MM.1S (cell line): ENCODE measurements at regions not wholly inside any gene's neighbourhood (a gene's known extent, or its start where the extent isn't known, plus 50 kb on each side); places are given as distances from the start of the nearest gene placed in this dataset.

Experiments used
- DNase-seq: peaks from one replicate; pipeline ENCODE4 v3.0.0-alpha.2; 2015
- H2AFZ ChIP-seq: fragments of 300-600 bp; sonication (generic); 2 replicates; pipeline ENCODE4 v1.6.0; 2016; ENCODE audit warnings: antibody characterized with exemption, low read length
- H3F3A ChIP-seq: fragments of 300-600 bp; sonication (generic); 2 replicates; pipeline ENCODE4 v1.6.1; 2016; ENCODE audit warnings: mild to moderate bottlenecking, antibody characterized with exemption, low read length, moderate library complexity, mixed read lengths; ENCODE audit not compliant: insufficient read depth
- H3K27ac ChIP-seq: fragments of 300-600 bp; sonication (generic); 2 replicates; pipeline ENCODE4 v1.5.1; 2016; ENCODE audit warnings: mild to moderate bottlenecking, low read length
- H3K27me3 ChIP-seq: fragments of 300-600 bp; sonication (generic); replicated peaks from 2 replicates; pipeline ENCODE4 v1.6.0; 2016; ENCODE audit warnings: low read length; ENCODE audit not compliant: insufficient read depth
- H3K36me3 ChIP-seq: fragments of 300-600 bp; sonication (generic); replicated peaks from 2 replicates; pipeline ENCODE4 v1.6.1; 2016; ENCODE audit warnings: mild to moderate bottlenecking, low read length, mixed read lengths; ENCODE audit not compliant: insufficient read depth
- H3K4me1 ChIP-seq: fragments of 300-600 bp; sonication (generic); 2 replicates; pipeline ENCODE4 v1.6.1; 2016; ENCODE audit warnings: low read length, mixed read lengths
- H3K4me2 ChIP-seq: fragments of 300-600 bp; sonication (generic); 2 replicates; pipeline ENCODE4 v1.6.0; 2016; ENCODE audit warnings: low read depth, low read length
- H3K4me3 ChIP-seq: fragments of 300-600 bp; sonication (generic); 2 replicates; pipeline ENCODE4 v1.5.1; 2016; ENCODE audit warnings: low read length, mixed read lengths
- H3K79me2 ChIP-seq: fragments of 300-600 bp; sonication (generic); 2 replicates; pipeline ENCODE4 v1.6.1; 2016; ENCODE audit warnings: mixed run types, low read length, mixed read lengths
- H3K9ac ChIP-seq: fragments of 300-600 bp; sonication (generic); 2 replicates; pipeline ENCODE4 v1.6.1; 2016; ENCODE audit warnings: low read length, mixed read lengths
- H3K9me2 ChIP-seq: fragments of 300-600 bp; sonication (generic); replicated peaks from 2 replicates; pipeline ENCODE4 v1.6.1; 2016; ENCODE audit warnings: mild to moderate bottlenecking, low read length, mixed read lengths; ENCODE audit not compliant: insufficient read depth
- H3K9me3 ChIP-seq: fragments of 300-600 bp; sonication (generic); replicated peaks from 2 replicates; pipeline ENCODE4 v1.6.1; 2016; ENCODE audit warnings: mild to moderate bottlenecking, low read length, mixed read lengths; ENCODE audit not compliant: insufficient read depth
- H4K20me1 ChIP-seq: fragments of 300-600 bp; sonication (generic); 2 replicates; pipeline ENCODE4 v1.6.1; 2016; ENCODE audit warnings: mild to moderate bottlenecking, low read length, moderate library complexity, mixed read lengths; ENCODE audit not compliant: insufficient read depth
- EZH2 ChIP-seq: fragments of 300-600 bp; sonication (generic); optimal IDR thresholded peaks from 2 replicates; pipeline ENCODE3; 2017; ENCODE audit warnings: low read depth, mild to moderate bottlenecking, antibody characterized with exemption, low read length, mixed read lengths
- EZH2phosphoT487 ChIP-seq: fragments of 300-600 bp; sonication (generic); IDR thresholded peaks from 2 replicates; pipeline ENCODE4 v1.6.1; 2018; ENCODE audit warnings: antibody characterized with exemption, low read length
- TF ChIP-seq, protein P1 (sequence below): fragments of 300-600 bp; sonication (generic); IDR thresholded peaks from 2 replicates; pipeline ENCODE4 v1.5.1; 2016; ENCODE audit warnings: antibody characterized with exemption, low read length, mixed read lengths

DNA sequence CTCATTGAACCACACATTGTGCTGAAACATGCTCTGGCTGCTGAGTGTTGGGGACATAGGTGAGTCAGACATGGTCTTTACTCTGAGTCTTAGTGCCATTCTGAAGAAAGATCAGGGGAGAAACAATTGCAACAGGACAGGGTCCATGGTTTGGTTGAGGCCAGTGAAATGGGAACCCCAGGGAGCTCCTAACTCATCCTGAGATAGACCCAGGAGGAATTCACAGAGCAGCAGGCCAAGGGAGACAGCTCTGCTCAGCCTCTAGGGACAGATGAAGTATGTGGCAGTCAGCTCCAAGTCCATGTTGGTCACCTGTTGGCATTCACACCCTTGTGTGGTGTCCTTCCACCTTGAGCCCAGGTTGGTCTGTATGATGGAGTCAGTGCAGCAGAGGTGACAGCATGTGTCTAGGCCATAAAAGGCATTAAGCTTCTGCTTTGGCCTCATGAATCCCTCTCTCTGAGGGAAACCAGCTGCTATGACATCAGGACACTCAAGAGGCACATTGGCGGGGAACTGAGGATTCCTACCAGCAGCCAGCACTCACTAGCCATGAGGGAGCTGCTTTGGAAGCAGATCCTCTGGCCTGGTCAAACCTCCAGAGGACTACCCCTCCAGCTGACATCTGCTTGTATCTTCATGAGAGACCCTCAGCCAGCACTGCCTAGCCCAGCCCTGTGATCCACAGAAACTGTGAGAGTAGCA is 50.3 kb upstream of the MYEOV start:
- H3K4me2 ChIP-seq, result no peak overlapping the region
- no peak for DNase-seq
- H3K27me3 ChIP-seq, result no peaks in the 10 kb centered on the region
- H3K4me1 ChIP-seq, result no peaks in the 10 kb centered on the region
- H2AFZ ChIP-seq, result no peak overlapping the region
- no peak overlapping the region for H3K9ac ChIP-seq
- TF ChIP-seq EZH2phosphoT487 (no peak), EZH2 (no peak)
- TF ChIP-seq, protein P1, sequence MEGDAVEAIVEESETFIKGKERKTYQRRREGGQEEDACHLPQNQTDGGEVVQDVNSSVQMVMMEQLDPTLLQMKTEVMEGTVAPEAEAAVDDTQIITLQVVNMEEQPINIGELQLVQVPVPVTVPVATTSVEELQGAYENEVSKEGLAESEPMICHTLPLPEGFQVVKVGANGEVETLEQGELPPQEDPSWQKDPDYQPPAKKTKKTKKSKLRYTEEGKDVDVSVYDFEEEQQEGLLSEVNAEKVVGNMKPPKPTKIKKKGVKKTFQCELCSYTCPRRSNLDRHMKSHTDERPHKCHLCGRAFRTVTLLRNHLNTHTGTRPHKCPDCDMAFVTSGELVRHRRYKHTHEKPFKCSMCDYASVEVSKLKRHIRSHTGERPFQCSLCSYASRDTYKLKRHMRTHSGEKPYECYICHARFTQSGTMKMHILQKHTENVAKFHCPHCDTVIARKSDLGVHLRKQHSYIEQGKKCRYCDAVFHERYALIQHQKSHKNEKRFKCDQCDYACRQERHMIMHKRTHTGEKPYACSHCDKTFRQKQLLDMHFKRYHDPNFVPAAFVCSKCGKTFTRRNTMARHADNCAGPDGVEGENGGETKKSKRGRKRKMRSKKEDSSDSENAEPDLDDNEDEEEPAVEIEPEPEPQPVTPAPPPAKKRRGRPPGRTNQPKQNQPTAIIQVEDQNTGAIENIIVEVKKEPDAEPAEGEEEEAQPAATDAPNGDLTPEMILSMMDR, result no peak
- H3K9me2 ChIP-seq, result no peaks in the 10 kb centered on the region
- H3K79me2 ChIP-seq, result no peaks in the 10 kb centered on the region
- H3F3A ChIP-seq, result no peaks in the 10 kb centered on the region
- H3K9me3 ChIP-seq, result no peaks in the 10 kb centered on the region
- H4K20me1 ChIP-seq, result no peaks in the 10 kb centered on the region
- no peaks in the 10 kb centered on the region for H3K36me3 ChIP-seq
- no peak overlapping the region for H3K27ac ChIP-seq
- H3K4me3 ChIP-seq, result no peak overlapping the region
